Stimulated activated CD8-positive, alpha-beta memory T cell treated with anti-CD3 and anti-CD28 coated beads, Interleukin-12 subunit alpha, Interleukin-12 subunit beta, amount 100 ng/mL, for 24 hours (primary cell): ENCODE measurements at regions not wholly inside any gene's neighbourhood (a gene's known extent, or its start where the extent isn't known, plus 50 kb on each side); places are given as distances from the start of the nearest gene placed in this dataset.

ENCODE experiments used
- DNase-seq: peaks from one replicate; pipeline ENCODE4 v3.0.0-alpha.2; 2020; ENCODE audit errors: extremely low read depth

DNA sequence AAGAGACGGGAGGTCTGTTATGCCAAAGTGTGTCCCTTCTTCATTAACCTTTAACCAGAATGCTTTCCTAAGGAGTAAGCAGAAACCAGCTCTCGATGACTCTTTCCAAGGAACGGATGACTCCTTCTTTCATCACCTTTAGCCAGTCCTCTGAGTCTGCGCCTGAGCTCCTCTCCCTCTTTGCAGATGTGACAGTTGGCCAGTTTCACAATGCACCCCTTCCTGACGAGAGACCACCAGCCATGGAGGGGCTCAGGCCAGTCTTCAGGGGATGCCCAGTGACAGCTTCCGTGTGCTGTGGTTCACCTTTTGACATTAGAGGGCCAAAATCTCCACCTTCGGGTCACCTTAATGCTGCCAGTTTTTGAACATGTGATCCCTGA, 826.1 kb downstream of the TBC1D22A start:
- DNase-seq = no peak

DNA sequence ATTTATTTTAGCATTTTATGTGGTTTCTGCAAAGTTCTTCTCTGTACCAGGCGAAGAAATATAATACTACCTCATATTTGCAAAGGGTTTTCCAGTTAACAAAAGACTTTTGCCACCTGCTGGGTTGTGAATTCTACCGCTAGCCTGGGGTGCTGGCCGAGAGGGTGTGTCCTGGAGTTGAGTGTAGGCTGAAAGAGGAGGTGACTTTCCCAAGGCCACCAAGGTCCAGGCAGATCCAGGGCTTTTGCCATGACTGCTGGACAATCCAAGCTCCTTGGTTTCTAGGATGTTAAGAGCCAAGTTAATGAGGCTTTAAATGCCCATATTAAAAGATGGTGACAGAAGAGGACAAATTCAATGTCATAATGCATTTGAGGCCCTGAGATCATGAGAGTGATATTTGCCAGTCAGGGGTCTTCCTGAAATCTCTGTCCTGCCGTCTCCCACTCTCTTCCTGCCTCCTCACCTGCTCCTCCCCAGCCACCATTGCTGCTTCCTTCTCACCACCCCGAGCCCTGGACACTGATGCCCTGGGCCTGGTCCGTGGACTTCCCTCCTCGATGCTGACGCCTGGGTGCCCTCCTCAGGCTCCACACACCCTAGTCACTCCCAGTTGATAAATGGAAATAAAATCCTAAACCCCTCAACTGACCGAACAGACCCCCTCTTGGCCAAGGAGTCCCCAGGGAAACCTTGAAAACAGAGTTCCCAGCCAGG, 825.6 kb downstream of the TBC1D22A start:
- no peak for DNase-seq

DNA sequence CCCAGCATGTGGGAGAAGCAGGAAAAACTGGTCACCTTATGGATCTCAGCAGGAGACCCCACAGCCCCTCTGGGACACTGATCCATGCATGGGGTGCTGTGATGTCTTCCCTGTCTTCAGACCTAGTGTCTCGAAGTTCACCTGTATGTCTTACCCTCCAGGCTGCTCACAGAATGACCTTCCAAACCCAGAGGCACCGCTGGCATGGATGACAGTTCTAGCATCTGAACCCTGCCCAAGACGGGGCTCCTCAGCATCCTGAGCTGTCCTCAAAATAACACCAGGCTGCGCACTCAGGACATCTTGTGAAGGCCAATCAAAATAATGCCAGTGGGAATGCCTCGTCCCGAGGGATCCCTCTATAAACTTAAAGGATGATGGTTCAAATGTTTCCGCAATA, 824.9 kb downstream of the TBC1D22A start:
- no peak for DNase-seq

DNA sequence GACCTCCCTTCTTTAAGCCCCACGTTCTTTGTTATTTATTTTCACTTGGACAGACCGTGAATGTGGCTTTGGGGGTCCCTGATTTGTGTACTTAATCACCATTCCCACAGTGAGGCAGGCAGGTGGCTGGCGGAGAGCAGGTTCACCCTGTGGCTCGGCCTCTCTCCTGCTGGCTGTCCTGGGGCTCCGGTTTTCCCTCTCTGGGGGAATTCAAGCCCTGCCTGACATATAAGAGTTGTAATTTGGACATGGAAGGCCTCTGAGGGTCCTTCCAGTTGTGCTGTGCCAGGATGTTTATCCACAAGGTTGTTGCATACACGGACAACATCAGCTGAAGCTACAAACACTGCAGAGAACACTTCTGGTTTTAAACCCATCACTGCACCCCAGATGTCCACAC, 824.5 kb downstream of the TBC1D22A start:
- DNase-seq = no peak

DNA sequence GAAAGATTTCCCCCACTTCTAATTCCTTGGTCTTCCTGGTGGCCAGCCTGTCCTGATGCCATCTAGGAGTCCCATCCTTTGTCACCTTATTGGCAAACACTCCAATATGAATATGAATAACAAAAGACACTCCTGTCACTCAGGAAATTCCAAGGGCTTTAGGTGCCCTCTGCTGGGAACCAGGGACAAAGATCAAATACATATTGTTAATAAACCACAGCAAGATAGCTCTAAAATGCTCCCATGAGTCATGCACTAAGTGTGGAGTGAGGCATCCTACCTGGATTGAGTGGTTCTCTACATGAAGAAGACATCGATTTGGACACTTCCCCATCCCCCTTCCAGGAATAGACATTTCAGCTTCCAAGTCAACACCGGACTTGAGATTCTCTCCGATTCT, 823.6 kb downstream of the TBC1D22A start:
- DNase-seq = no peak

DNA sequence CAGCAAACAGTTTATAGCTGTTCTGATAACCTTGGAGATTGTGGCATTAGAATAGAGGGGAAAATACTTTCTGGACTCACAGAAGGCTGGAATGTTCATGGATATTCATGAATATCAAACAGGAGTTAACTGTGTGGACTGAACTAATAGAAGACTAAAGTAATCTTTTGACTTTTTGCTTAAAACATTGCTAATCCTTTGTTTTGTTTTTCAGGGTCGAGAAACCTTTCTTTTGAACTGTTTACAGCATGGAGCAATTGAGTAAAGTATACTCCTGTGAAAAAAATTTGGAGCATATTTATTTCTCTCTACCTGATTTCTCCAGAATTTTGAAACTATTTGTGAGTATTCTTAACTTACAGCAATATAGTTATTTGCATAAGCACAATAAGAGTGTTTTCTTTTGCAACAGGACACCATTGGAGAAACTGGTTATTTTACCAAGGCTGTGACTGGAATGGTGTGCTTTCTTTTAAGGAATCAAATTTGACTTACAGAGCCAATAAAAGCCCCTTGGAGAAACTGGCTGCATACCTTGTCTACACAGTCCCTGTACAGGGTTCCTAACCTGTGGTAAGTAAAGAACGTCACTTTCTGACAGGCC, 821.6 kb downstream of the TBC1D22A start:
- DNase-seq = no peak

DNA sequence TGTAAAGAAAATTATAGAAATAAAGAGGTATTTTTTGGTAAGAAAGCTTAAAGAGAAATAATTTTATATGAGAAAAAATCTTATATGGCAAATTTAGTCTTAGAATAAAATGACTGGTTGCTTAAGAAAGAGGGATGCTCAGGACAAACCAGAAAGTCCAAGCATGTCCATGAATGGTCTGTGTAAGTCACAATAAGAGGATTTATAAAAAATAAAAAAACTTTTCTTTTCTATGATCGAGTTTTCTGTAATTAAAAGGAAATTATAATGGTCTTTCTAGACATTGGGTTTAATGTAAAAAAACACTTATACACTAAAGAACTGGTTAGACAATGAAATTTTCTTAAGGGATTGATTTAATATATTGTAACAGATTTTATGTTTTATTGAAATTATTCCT, 819.6 kb downstream of the TBC1D22A start:
- no peak for DNase-seq

- no peak for DNase-seq
Measured at GRCh38 chr22:47580121-47580520, 817.7 kb downstream of the TBC1D22A start.

GRCh38 chr22:47576908-47577307, 814.5 kb downstream of the TBC1D22A start:
- no peak for DNase-seq

DNA sequence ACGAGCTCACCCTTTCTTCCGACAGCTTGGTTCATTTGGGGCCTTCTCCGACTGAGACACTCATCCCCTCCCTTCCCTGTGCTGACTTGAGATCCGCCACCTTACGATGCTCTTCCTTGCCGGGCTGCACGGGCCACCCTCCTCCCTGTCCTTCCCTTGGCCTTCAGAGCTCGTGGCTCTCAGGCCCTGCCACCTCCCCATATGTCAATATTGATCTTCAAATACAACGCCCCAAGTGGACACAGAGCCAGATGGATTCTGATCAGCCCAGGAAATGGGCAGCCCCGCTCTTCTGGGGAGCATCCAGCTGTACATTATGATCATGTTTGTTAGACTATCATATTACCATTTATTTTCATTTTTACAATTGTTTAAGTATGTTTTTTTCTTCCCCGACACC, 812.8 kb downstream of the TBC1D22A start:
- no peak for DNase-seq

GRCh38 chr22:47574556-47574955, 812.1 kb downstream of the TBC1D22A start:
- DNase-seq = no peak

DNA sequence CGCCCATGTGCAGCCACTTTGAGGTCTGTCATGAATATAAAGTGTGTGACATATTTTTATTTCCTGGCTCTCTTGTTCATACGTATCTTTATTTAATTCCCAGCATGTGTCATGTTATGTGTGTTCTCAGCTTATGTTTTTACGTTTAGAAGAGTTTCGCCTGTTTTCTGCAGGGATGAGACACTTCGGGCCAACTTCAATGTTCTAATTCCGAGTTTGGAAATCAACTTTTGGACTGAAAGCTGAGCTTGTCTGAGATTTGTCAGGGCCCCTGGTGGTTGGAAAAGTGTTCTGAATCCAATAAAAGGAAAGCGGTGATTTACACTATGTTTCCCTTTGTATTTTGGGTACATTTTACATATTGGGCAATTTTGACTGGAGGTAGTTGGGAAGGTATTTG, 810.7 kb downstream of the TBC1D22A start:
- no peak for DNase-seq

- no peak for DNase-seq
Measured at GRCh38 chr22:47572443-47572842, 810.0 kb downstream of the TBC1D22A start.

GRCh38 chr22:47571616-47572015, 809.2 kb downstream of the TBC1D22A start:
- no peak for DNase-seq

DNA sequence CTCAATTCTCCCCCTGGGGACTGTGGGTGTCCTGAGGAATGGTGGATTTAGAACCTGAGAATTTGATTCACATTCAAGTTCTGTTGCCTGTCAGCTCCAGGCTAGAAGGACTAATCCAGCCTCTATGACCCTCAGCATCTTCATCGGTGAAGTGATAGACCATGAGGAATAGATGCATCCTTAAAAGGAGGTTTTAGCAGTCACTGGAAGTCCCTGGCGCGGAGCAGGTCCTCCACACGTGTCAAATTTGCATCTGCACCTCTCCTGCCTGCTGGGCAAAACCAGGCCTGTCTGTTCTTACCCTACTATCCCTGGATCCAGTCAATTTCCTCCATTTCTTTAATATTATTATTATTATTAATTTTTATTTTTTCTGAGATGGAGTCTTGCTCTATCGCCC, 808.4 kb downstream of the TBC1D22A start:
- DNase-seq = no peak

GRCh38 chr22:47570300-47570685, 807.8 kb downstream of the TBC1D22A start:
- no peak for DNase-seq

- no peak for DNase-seq
Measured at GRCh38 chr22:47569389-47570299, 807.2 kb downstream of the TBC1D22A start.

- DNase-seq = no peak
Measured at GRCh38 chr22:47568700-47569099, 806.2 kb downstream of the TBC1D22A start.

DNA sequence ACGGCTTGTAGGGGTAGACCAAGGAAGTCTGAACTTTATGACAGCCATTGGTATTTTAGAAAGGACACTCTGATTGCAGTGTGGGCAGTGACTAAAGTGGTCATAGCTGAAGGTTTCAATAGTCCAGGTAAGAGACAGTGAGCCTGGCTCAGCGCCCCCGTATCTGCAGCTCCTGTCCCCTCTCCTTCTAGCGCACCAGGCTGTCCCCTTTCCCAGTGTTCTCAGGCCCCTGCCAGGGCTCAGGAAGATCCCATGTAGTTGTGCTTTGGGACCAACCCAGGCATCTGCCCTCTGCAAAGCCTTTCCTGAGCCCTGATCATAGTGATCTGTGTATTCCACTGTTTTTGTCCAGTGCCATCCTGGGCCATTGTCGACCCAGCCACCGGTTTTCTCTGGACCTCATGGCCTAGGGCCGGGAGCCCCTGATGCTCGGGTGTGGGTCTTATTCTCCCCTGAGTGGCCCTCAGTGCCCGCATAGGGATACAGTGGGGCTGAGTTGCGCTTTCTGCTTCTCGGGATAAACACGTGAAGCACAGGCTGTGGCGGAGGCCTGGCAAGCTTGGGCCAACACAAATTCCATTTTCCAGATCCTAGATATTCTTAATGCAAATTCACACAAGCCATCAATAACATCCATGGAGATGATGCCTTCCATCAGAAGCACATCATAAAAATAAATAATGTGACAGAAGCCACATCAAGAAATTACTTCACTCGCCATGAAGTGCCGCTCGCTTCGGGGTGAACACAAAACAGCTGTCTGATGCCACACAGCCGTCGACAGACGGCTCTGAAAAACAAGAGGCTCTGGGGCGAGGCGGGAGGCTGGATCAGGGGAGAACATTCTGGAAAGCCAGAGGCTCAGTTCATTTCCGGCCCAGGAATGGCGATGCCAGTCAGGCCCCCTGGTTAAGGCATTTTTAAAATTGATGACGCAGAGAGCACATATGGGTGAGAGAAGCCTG, 805.0 kb downstream of the TBC1D22A start:
- DNase-seq = no peak

GRCh38 chr22:47566491-47566890, 804.0 kb downstream of the TBC1D22A start:
- no peak for DNase-seq

- DNase-seq = no peak
Measured at GRCh38 chr22:47565607-47566006, 803.2 kb downstream of the TBC1D22A start.
